ENCODE measurements at regions not wholly inside any gene's neighbourhood (a gene's known extent, or its start where the extent isn't known, plus 50 kb on each side); places are given as distances from the start of the nearest gene placed in this dataset.
A peak's percentile ranks its signal among the peaks of the same experiment; 100 is the strongest.

DNA sequence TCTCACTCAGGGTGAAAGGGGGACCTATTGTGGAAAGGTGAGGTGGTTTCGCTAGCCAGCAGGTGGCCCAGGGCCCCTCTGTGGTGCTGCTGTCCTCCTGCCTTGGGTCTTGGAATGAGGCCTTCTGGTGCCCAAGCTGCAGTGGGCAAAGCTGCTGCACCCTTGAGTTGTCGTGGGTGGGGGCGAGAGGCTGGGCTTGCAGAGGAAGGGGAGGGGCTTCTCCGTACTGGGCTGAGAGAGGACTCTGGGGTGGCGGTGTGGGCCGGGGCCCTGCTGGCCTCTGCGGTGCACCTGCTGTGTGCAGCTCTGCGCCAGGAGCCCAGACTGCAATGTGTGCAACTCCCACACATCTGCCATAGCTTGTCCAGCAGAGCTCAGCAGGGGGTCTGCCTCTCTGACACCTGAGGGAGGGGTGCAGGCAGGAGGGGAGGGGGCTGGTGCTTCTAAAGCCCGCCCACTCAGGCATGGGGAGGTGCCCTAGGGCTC lies 145.8 kb downstream of the KIF26A start:
- Histone ChIP-seq H3K27ac (peak overlapping the region; percentile 16 to 22), H3K4me3 (no peak overlapping the region), H3K4me1 (replicated peaks in 1 of 2) (peaks cover 43 to 54% of the 10 kb centered on the region in 2 donors)
- in situ Hi-C loops (cut with MboI; ENCODE audit: low pct_unique_long_range_greater_than_20kb in 2 of 9, low sequenced_read_pairs in 9 of 9, unreplicated experiment in 9 of 9) = no loop called here
- WGBS, 10 experiments = no CpG with 5 or more reads among the region's 9 CpGs
- peak in 5 of 8 experiments; percentile 49 to 60 (median 56) for ATAC-seq (replicated peaks in 6 of 8)

DNA sequence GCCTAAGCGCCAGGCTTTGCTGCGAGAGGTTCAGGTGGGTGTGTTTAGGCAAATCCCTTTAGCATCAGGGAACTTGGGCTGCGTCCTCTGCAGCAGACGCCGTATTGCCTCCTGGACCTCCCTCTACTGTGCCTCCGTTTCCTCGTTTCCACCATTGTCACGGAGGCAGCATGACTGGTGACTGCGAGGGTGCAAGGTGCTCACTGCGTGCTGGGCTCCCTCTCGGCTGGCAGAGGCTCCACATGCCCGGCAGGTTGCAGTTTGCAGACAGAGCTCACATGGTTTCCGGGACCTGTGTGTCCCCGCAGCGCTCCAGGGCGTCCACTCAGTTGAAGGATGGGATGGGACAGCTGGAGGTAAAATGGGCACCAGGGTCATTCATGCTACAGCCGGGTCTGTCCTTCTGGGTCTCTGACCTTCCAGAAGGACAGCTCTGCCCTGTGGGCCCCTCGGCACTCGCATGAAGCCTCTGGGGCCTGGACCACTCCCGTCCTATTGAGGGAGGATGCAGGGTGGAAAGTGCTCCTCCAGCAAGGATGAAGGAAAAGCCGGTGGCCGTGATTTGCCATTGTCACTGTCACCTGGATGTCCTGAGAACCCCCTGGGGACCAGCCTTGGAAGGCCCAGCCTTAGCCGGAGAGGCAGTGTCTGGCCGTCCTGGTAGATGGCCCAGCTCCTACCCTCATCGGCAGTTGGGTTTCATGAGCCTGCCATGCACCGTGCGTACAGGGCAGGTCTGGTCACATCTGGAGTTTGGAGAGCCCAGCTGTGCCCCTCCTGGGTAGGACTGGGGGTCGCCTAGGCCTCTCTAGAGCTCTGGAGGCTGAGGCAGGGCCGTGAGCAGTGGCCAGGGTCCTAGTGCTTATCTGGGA lies 146.5 kb downstream of the KIF26A start:
- in situ Hi-C loops (cut with MboI; ENCODE audit: low pct_unique_long_range_greater_than_20kb in 2 of 9, low sequenced_read_pairs in 9 of 9, unreplicated experiment in 9 of 9) = no loop called here
- peak overlapping the region; percentile 22 to 28 for H3K27ac ChIP-seq
- WGBS, 10 experiments = 0 to 76% (median 40%) methylated on average over 1 to 8 of the region's 29 CpGs; no CpG with 5 or more reads in 3 of the 10 experiments
- peaks cover 48 to 57% of the 10 kb centered on the region in 2 donors for H3K4me1 ChIP-seq (replicated peaks in 1 of 2)
- peak in 1 of 8 experiments; percentile 0 for ATAC-seq (replicated peaks in 6 of 8)
- no peak overlapping the region for H3K4me3 ChIP-seq

GRCh38 chr14:104285508-104285840 lies 147.1 kb downstream of the KIF26A start:
- no peak overlapping the region for H3K4me3 ChIP-seq
- in situ Hi-C loops (cut with MboI; ENCODE audit: low pct_unique_long_range_greater_than_20kb in 2 of 9, low sequenced_read_pairs in 9 of 9, unreplicated experiment in 9 of 9) = no loop called here
- peak in 5 of 8 experiments; percentile 44 to 75 (median 63) for ATAC-seq (replicated peaks in 6 of 8)
- peak overlapping the region in 1 of 2 donors; percentile 28 for H3K27ac ChIP-seq
- H3K4me1 ChIP-seq (replicated peaks in 1 of 2) = peaks cover 54 to 63% of the 10 kb centered on the region in 2 donors
- 17 to 42% (median 24%) methylated on average over 1 to 6 of the region's 7 CpGs; no CpG with 5 or more reads in 5 of the 10 experiments for WGBS, 10 experiments

DNA sequence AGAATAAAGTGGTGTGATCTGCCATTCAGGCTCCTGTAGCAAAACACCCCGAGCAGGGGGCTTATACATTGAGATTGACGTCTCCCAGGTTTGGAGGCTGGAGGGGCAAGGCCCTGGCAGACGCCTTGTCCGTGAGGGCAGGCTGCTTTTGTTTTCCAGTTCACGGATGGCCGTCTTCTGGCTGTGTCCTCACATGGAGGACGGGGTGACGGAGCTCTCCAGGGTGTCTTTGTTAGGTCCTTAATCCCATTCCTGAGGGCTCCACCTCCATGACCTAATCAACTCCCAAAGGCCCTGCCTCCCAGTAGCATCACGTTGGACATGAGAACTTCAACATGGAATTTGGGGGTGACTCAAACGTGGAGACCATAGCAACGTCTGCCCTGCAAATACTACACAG lies 147.7 kb downstream of the KIF26A start:
- ATAC-seq (replicated peaks in 6 of 8) = no peak
- peak overlapping the region in 1 of 2 donors; percentile 19 for H3K27ac ChIP-seq
- H3K4me1 ChIP-seq (replicated peaks in 1 of 2) = peaks cover 57 to 64% of the 10 kb centered on the region in 2 donors
- in situ Hi-C loops (cut with MboI; ENCODE audit: low pct_unique_long_range_greater_than_20kb in 2 of 9, low sequenced_read_pairs in 9 of 9, unreplicated experiment in 9 of 9) = no loop called here
- H3K4me3 ChIP-seq = no peak overlapping the region
- WGBS, 10 experiments = 17 to 50% (median 40%) methylated on average over 1 to 6 of the region's 11 CpGs; no CpG with 5 or more reads in 5 of the 10 experiments

- WGBS, 10 experiments = 8 to 87% (median 72%) methylated on average over 2 to 5 of the region's 7 CpGs; no CpG with 5 or more reads in 3 of the 10 experiments
- in situ Hi-C loops (cut with MboI; ENCODE audit: low pct_unique_long_range_greater_than_20kb in 2 of 9, low sequenced_read_pairs in 9 of 9, unreplicated experiment in 9 of 9) = no loop called here
- no peak for ATAC-seq (replicated peaks in 6 of 8)
These were observed 148.1 kb downstream of the KIF26A start for GRCh38 chr14:104286496-104286895.

GRCh38 chr14:104287301-104288009 lies 149.1 kb downstream of the KIF26A start:
- no peak overlapping the region for H3K27ac ChIP-seq
- no peak for ATAC-seq (replicated peaks in 6 of 8)
- 70 to 100% (median 100%) methylated on average over 2 to 7 of the region's 11 CpGs; no CpG with 5 or more reads in 3 of the 10 experiments for WGBS, 10 experiments
- in situ Hi-C loops (cut with MboI; ENCODE audit: low pct_unique_long_range_greater_than_20kb in 2 of 9, low sequenced_read_pairs in 9 of 9, unreplicated experiment in 9 of 9) = no loop called here
- no peak overlapping the region for H3K4me3 ChIP-seq
- H3K4me1 ChIP-seq (replicated peaks in 1 of 2) = peaks cover 64 to 71% of the 10 kb centered on the region in 2 donors

More at GRCh38 chr14:104286496-104286895, 148.1 kb downstream of the KIF26A start:
- peak overlapping the region in 1 of 2 donors; percentile 19 for H3K27ac ChIP-seq
- H3K4me1 ChIP-seq (replicated peaks in 1 of 2) = peaks cover 57 to 64% of the 10 kb centered on the region in 2 donors
- H3K4me3 ChIP-seq = no peak overlapping the region

DNA sequence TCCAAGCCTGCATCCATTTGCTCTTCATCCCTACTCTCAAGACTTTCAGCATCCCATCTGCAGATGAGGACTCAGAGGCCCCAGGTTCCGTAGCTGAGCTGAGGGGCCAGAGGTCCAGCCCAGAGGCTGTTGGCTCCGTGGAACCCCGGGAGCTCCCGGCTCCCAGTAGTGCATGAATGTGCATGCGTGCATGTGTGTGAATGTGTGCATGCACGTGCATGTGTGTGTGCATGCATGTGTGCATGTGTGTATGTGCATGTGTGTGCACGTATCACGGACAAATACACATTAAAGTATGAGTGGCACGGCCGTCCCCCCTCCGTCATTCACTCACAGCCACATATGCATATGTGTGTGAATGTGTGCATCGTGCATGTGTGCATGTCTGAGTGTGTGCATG lies 149.9 kb downstream of the KIF26A start:
- 30 to 87% (median 74%) methylated on average over 2 to 7 of the region's 12 CpGs; no CpG with 5 or more reads in 6 of the 10 experiments for WGBS, 10 experiments
- in situ Hi-C loops (cut with MboI; ENCODE audit: low pct_unique_long_range_greater_than_20kb in 2 of 9, low sequenced_read_pairs in 9 of 9, unreplicated experiment in 9 of 9) = no loop called here
- no peak for ATAC-seq (replicated peaks in 6 of 8)

GRCh38 chr14:104289507-104289906 lies 151.1 kb downstream of the KIF26A start:
- Histone ChIP-seq H3K27ac (peak overlapping the region in 1 of 2 donors; percentile 84), H3K4me1 (replicated peaks in 1 of 2) (peaks cover 70 to 75% of the 10 kb centered on the region in 2 donors), H3K4me3 (no peak overlapping the region)
- peak in 2 of 8 experiments; percentile 28 to 32 for ATAC-seq (replicated peaks in 6 of 8)
- 60 to 100% (median 90%) methylated on average over 1 to 2 of the region's 3 CpGs; no CpG with 5 or more reads in 7 of the 10 experiments for WGBS, 10 experiments
- in situ Hi-C loops (cut with MboI; ENCODE audit: low pct_unique_long_range_greater_than_20kb in 2 of 9, low sequenced_read_pairs in 9 of 9, unreplicated experiment in 9 of 9) = no loop called here

More for the DNA sequence above, 149.9 kb downstream of the KIF26A start:
- Histone ChIP-seq H3K4me3 (no peak overlapping the region), H3K4me1 (replicated peaks in 1 of 2) (peaks cover 70 to 75% of the 10 kb centered on the region in 2 donors), H3K27ac (no peak overlapping the region)

DNA sequence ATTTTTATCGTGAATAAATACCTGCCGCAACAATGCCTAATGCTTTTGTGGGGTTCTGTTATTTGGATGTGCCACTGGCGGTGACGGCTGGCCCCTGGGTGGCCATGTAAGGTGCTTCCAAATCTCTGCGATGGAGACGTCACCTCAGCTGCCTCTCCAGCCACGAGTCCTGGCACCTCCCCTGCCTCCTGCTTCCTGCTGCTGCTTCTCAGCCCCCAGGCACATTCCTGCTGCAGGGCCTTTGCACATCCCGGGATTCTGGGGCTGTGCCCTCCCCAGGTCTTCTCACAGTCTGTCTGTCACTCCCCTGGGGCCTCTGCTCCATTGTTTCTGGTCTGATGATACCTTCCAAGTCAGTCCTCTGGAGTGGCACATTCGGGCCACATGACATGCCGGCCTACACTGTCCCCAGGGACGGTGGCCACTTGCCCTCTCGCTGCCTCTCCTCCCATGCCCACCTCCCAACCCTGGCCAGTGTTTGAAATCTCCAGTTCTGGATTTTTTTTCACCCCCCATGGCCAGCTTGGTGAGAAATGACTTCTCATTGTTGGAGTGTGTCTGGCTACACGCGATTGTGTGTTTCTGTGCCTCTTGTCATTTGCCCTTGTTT lies 151.8 kb downstream of the KIF26A start:
- in situ Hi-C loops (cut with MboI; ENCODE audit: low pct_unique_long_range_greater_than_20kb in 2 of 9, low sequenced_read_pairs in 9 of 9, unreplicated experiment in 9 of 9) = no loop called here
- Histone ChIP-seq H3K4me1 (replicated peaks in 1 of 2) (peaks cover 70 to 75% of the 10 kb centered on the region in 2 donors), H3K27ac (peak overlapping the region; percentile 81 to 84), H3K4me3 (no peak overlapping the region)
- WGBS, 10 experiments = 10 to 100% (median 77%) methylated on average over 1 to 8 of the region's 14 CpGs; no CpG with 5 or more reads in 1 of the 10 experiments
- ATAC-seq (replicated peaks in 6 of 8) = no peak

GRCh38 chr14:104290756-104291122 lies 152.4 kb downstream of the KIF26A start:
- 0 to 60% (median 29%) methylated on average over 1 to 6 of the region's 9 CpGs; no CpG with 5 or more reads in 4 of the 10 experiments for WGBS, 10 experiments
- no peak overlapping the region for H3K4me3 ChIP-seq

DNA sequence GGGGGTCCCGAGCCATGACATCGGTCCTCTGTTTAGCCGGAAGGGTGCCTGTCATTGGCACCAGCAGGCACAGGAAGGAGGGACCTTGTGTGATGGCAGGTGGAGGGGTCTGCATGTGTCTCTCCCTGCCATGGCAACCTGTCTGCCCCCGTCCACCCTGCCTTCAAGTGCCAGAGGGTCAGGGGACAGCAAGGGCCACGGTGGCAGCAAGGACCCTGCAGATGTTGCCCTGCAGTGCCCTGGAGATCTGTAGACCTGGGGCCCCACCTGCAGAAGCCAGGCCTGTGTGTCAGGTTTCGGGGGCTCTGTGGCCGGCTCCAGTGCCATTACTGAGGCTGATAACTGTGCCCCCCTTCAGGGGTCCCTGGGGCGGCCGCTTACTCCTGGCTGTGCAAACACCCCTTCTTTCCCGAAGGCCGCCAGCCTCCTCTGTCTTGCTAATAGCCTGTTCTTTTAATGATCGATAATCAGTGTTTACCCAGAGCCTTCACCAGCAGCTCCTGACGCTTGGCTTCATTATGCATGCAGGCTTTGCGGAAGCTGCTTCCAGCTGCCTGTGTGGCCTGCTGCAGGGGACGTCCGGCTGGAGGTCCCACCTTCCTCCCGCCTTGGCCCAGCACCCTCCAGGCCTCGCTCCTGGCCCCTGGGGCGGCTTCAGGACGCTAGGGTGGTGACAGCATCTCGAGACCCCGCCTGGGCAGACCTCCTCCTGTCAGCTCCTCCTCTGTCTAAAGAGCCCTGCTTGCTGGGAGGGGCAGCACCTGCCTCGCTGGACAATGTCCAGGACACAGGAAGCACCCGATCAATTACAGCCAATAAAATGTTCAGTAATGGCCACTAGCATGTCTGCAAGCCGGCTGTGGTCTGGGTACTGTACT lies 153.0 kb downstream of the KIF26A start:
- H3K27ac ChIP-seq = peak overlapping the region; percentile 81 to 84
- H3K4me1 ChIP-seq (replicated peaks in 1 of 2) = peaks cover 70 to 77% of the 10 kb centered on the region in 2 donors
- no peak overlapping the region for H3K4me3 ChIP-seq
- in situ Hi-C loops (cut with MboI; ENCODE audit: low pct_unique_long_range_greater_than_20kb in 2 of 9, low sequenced_read_pairs in 9 of 9, unreplicated experiment in 9 of 9) = no loop called here
- WGBS, 10 experiments = 0 to 57% (median 9%) methylated on average over 2 to 11 of the region's 25 CpGs
- peak; percentile 30 to 78 (median 58) for ATAC-seq (replicated peaks in 6 of 8)

More at GRCh38 chr14:104290756-104291122, 152.4 kb downstream of the KIF26A start:
- ATAC-seq (replicated peaks in 6 of 8) = no peak
- H3K4me1 ChIP-seq (replicated peaks in 1 of 2) = peaks cover 70 to 77% of the 10 kb centered on the region in 2 donors
- peak overlapping the region; percentile 81 to 84 for H3K27ac ChIP-seq
- in situ Hi-C loops (cut with MboI; ENCODE audit: low pct_unique_long_range_greater_than_20kb in 2 of 9, low sequenced_read_pairs in 9 of 9, unreplicated experiment in 9 of 9) = no loop called here

All from motor neuron (in vitro differentiated cells).